ENCODE measurements at regions not wholly inside any gene's neighbourhood (a gene's known extent, or its start where the extent isn't known, plus 50 kb on each side); places are given as distances from the start of the nearest gene placed in this dataset.

GRCh38 chr6:140980265-140980887 lies 1152.3 kb upstream of the GJE1 start:
- no peak for DNase-seq (ENCODE audit: low read depth)

GRCh38 chr6:140979642-140980091 lies 1153.1 kb upstream of the GJE1 start:
- DNase-seq (ENCODE audit: low read depth), result no peak

- DNase-seq (ENCODE audit: low read depth), result no peak
Measured at GRCh38 chr6:140977403-140977802, 1155.3 kb upstream of the GJE1 start.

GRCh38 chr6:140976806-140977205 lies 1155.9 kb upstream of the GJE1 start:
- no peak for DNase-seq (ENCODE audit: low read depth)

GRCh38 chr6:140970485-140970884 lies 1162.2 kb upstream of the GJE1 start:
- DNase-seq (ENCODE audit: low read depth), result no peak

GRCh38 chr6:140968062-140968461 lies 1164.7 kb upstream of the GJE1 start:
- DNase-seq (ENCODE audit: low read depth), result no peak

- no peak for DNase-seq (ENCODE audit: low read depth)
Measured at GRCh38 chr6:140966676-140967075, 1166.0 kb upstream of the GJE1 start.

- no peak for DNase-seq (ENCODE audit: low read depth)
Measured at GRCh38 chr6:140960566-140960965, 1172.2 kb upstream of the GJE1 start.

GRCh38 chr6:140957386-140957785 lies 1175.3 kb upstream of the GJE1 start:
- no peak for DNase-seq (ENCODE audit: low read depth)

- DNase-seq (ENCODE audit: low read depth), result no peak
Measured at GRCh38 chr6:140956571-140957369, 1176.0 kb upstream of the GJE1 start.

GRCh38 chr6:140940251-140940925 lies 1192.3 kb upstream of the GJE1 start:
- no peak for DNase-seq (ENCODE audit: low read depth)

- no peak for DNase-seq (ENCODE audit: low read depth)
Measured at GRCh38 chr6:140932909-140933308, 1199.8 kb upstream of the GJE1 start.

GRCh38 chr6:140931581-140931980 lies 1201.1 kb upstream of the GJE1 start:
- DNase-seq (ENCODE audit: low read depth), result no peak

- no peak for DNase-seq (ENCODE audit: low read depth)
Measured at GRCh38 chr6:140929121-140929520, 1203.6 kb upstream of the GJE1 start.

GRCh38 chr6:140923048-140923447 lies 1209.7 kb upstream of the GJE1 start:
- DNase-seq (ENCODE audit: low read depth), result no peak

GRCh38 chr6:140921366-140922226 lies 1211.1 kb upstream of the GJE1 start:
- no peak for DNase-seq (ENCODE audit: low read depth)

- no peak for DNase-seq (ENCODE audit: low read depth)
Measured at GRCh38 chr6:140917911-140918310, 1214.8 kb upstream of the GJE1 start.

- no peak for DNase-seq (ENCODE audit: low read depth)
Measured at GRCh38 chr6:140915551-140915950, 1217.2 kb upstream of the GJE1 start.

GRCh38 chr6:140915103-140915502 lies 1217.6 kb upstream of the GJE1 start:
- no peak for DNase-seq (ENCODE audit: low read depth)

GRCh38 chr6:140912686-140913085 lies 1220.0 kb upstream of the GJE1 start:
- no peak for DNase-seq (ENCODE audit: low read depth)

- DNase-seq (ENCODE audit: low read depth), result no peak
Measured at GRCh38 chr6:140909625-140910024, 1223.1 kb upstream of the GJE1 start.

GRCh38 chr6:140909156-140909555 lies 1223.6 kb upstream of the GJE1 start:
- no peak for DNase-seq (ENCODE audit: low read depth)
